ENCODE measurements at regions not wholly inside any gene's neighbourhood (a gene's known extent, or its start where the extent isn't known, plus 50 kb on each side); places are given as distances from the start of the nearest gene placed in this dataset.

- TF ChIP-seq CTCF (IDR thresholded peaks at IDR 0.05; ENCODE audit: insufficient read depth, low read length, missing control alignments), result no peak
- POLR2A ChIA-PET, result no interaction called here
- CTCF ChIA-PET, result no interaction called here
- DNase-seq (ENCODE audit: low read depth, low spot score), result no peak
- no peak overlapping the region for H3K4me3 ChIP-seq (ENCODE audit: low read depth, low read length)
Measured at GRCh38 chr3:102169915-102170479, 264.8 kb upstream of the ZPLD1 start.

GRCh38 chr3:102170545-102170944 lies 264.3 kb upstream of the ZPLD1 start:
- no peak for DNase-seq (ENCODE audit: low read depth, low spot score)
- H3K4me3 ChIP-seq (ENCODE audit: low read depth, low read length), result no peak overlapping the region
- no peak for TF ChIP-seq CTCF (IDR thresholded peaks at IDR 0.05; ENCODE audit: insufficient read depth, low read length, missing control alignments)
- ChIA-PET CTCF (no interaction called here), POLR2A (no interaction called here)

GRCh38 chr3:102174312-102174712 lies 260.5 kb upstream of the ZPLD1 start:
- CTCF ChIA-PET, result interaction anchor here (1.1 to 3.0 kb wide), 3 partner anchors 11 to 54 kb away, joined by 3 to 9 read pairs (median 4); no protein-coding TSS in a partner anchor

GRCh38 chr3:102174832-102175374 lies 259.9 kb upstream of the ZPLD1 start:
- DNase-seq (ENCODE audit: low read depth, low spot score), result no peak
- CTCF ChIA-PET, result interaction anchor here (1.1 to 3.0 kb wide), 3 partner anchors 11 to 54 kb away, joined by 3 to 9 read pairs (median 4); no protein-coding TSS in a partner anchor
- POLR2A ChIA-PET, result interaction anchor here (1.5 kb wide), 1 partner anchor 326 kb away, joined by 11 read pairs; the partner anchor contains the start of gene NFKBIZ
- no peak overlapping the region for H3K4me3 ChIP-seq (ENCODE audit: low read depth, low read length)
- no peak for TF ChIP-seq CTCF (IDR thresholded peaks at IDR 0.05; ENCODE audit: insufficient read depth, low read length, missing control alignments)

More at GRCh38 chr3:102174312-102174712, 260.5 kb upstream of the ZPLD1 start:
- TF ChIP-seq CTCF (IDR thresholded peaks at IDR 0.05; ENCODE audit: insufficient read depth, low read length, missing control alignments), result no peak
- POLR2A ChIA-PET, result interaction anchor here (1.5 kb wide), 1 partner anchor 325 kb away, joined by 11 read pairs; the partner anchor contains the start of gene NFKBIZ
- no peak overlapping the region for H3K4me3 ChIP-seq (ENCODE audit: low read depth, low read length)
- no peak for DNase-seq (ENCODE audit: low read depth, low spot score)

- ChIA-PET CTCF (interaction anchor here (0.9 to 3.1 kb wide), 6 partner anchors 20 to 374 kb away, joined by 3 to 10 read pairs (median 5); no protein-coding TSS in a partner anchor), POLR2A (interaction anchor here (1.0 to 1.1 kb wide), 2 partner anchors 327 kb away, joined by 3 to 4 read pairs; partner anchors contain the start of gene NFKBIZ)
- no peak for TF ChIP-seq CTCF (IDR thresholded peaks at IDR 0.05; ENCODE audit: insufficient read depth, low read length, missing control alignments)
Measured at GRCh38 chr3:102176333-102177050, 258.3 kb upstream of the ZPLD1 start.

More at GRCh38 chr3:102176333-102177050, 258.3 kb upstream of the ZPLD1 start:
- no peak for DNase-seq (ENCODE audit: low read depth, low spot score)
- H3K4me3 ChIP-seq (ENCODE audit: low read depth, low read length), result no peak overlapping the region

Measured in AG04449 (cell line).